Neural progenitor cell (in vitro differentiated cells): ENCODE measurements at regions not wholly inside any gene's neighbourhood (a gene's known extent, or its start where the extent isn't known, plus 50 kb on each side); places are given as distances from the start of the nearest gene placed in this dataset.

ENCODE experiments used
- DNase-seq: peaks from one replicate; pipeline ENCODE4 v3.0.0-alpha.2; 2016; ENCODE audit warnings: low spot score
- H2AFZ ChIP-seq: fragments of 200-600 bp; sonication (generic); replicated peaks from 2 replicates; pipeline ENCODE4 v1.6.1; 2016; ENCODE audit warnings: antibody characterized with exemption
- H3F3A ChIP-seq: fragments of 200-600 bp; sonication (generic); 2 replicates; pipeline ENCODE4 v1.6.1; 2016; ENCODE audit warnings: antibody characterized with exemption, low read depth
- H3K27ac ChIP-seq: fragments of 200-600 bp; sonication (generic); 2 replicates; pipeline ENCODE4 v1.5.1; 2016; ENCODE audit warnings: mild to moderate bottlenecking
- H3K27me3 ChIP-seq: fragments of 200-600 bp; sonication (generic); 2 replicates; pipeline ENCODE4 v1.6.1; 2016; ENCODE audit warnings: mild to moderate bottlenecking, moderate library complexity
- H3K36me3 ChIP-seq: fragments of 200-600 bp; sonication (generic); 2 replicates; pipeline ENCODE4 v1.5.1; 2016
- H3K4me1 ChIP-seq: fragments of 200-600 bp; sonication (generic); 2 replicates; pipeline ENCODE4 v1.6.1; 2016; ENCODE audit warnings: mixed run types
- H3K4me2 ChIP-seq: fragments of 200-600 bp; sonication (generic); 2 replicates; pipeline ENCODE4 v1.6.1; 2016
- H3K4me3 ChIP-seq: fragments of 200-600 bp; sonication (generic); 2 replicates; pipeline ENCODE4 v1.5.1; 2016
- H3K79me2 ChIP-seq: fragments of 200-600 bp; sonication (generic); 2 replicates; pipeline ENCODE4 v1.6.1; 2016; ENCODE audit warnings: low read depth
- H3K9ac ChIP-seq: fragments of 200-600 bp; sonication (generic); 2 replicates; pipeline ENCODE4 v1.6.1; 2016
- H3K9me3 ChIP-seq: fragments of 200-600 bp; sonication (generic); 2 replicates; pipeline ENCODE4 v1.5.1; 2016; ENCODE audit warnings: low read depth
- H4K20me1 ChIP-seq: fragments of 200-600 bp; sonication (generic); 2 replicates; pipeline ENCODE4 v1.6.1; 2016; ENCODE audit warnings: low read depth
- H3K27ac Mint-ChIP-seq: 3 replicates; pipeline ENCODE4 v1.8.0; 2021; ENCODE audit warnings: mixed read lengths
- H3K27me3 Mint-ChIP-seq: 2 replicates; pipeline ENCODE4 v1.8.0; 2022; ENCODE audit warnings: low read depth, mild to moderate bottlenecking, inconsistent platforms, moderate library complexity, mixed read lengths; ENCODE audit not compliant: insufficient read depth
- H3K36me3 Mint-ChIP-seq: 3 replicates; pipeline ENCODE4 v1.8.0; 2021; ENCODE audit warnings: mixed read lengths
- H3K4me1 Mint-ChIP-seq: 3 replicates; pipeline ENCODE4 v1.8.0; 2021; ENCODE audit warnings: mixed read lengths
- H3K4me3 Mint-ChIP-seq: 3 replicates; pipeline ENCODE4 v1.8.0; 2021; ENCODE audit warnings: mild to moderate bottlenecking, moderate library complexity, mixed read lengths
- H3K9me3 Mint-ChIP-seq: 3 replicates; pipeline ENCODE4 v1.8.0; 2020; ENCODE audit warnings: mixed read lengths
- CTCF ChIP-seq: fragments of 200-600 bp; sonication (generic); IDR thresholded peaks from 2 replicates; pipeline ENCODE4 v1.5.1; 2017; ENCODE audit warnings: antibody characterized with exemption, mild to moderate bottlenecking
- EZH2 ChIP-seq: fragments of 200-600 bp; sonication (generic); IDR thresholded peaks from 2 replicates; pipeline ENCODE4 v1.6.1; 2017; ENCODE audit warnings: antibody characterized with exemption, mild to moderate bottlenecking, moderate library complexity
- EZH2phosphoT487 ChIP-seq: fragments of 200-600 bp; sonication (generic); IDR thresholded peaks from 2 replicates; pipeline ENCODE4 v1.6.1; 2017; ENCODE audit warnings: antibody characterized with exemption

GRCh38 chr14:21891921-21892320 is 218.3 kb upstream of the OR4E1 start:
- Mint-ChIP-seq H3K4me1 (no peaks in the 10 kb centered on the region), H3K9me3 (no peaks in the 10 kb centered on the region), H3K27ac (no peak overlapping the region), H3K27me3 (no peaks in the 10 kb centered on the region), H3K4me3 (no peak overlapping the region), H3K36me3 (no peaks in the 10 kb centered on the region)
- H3K79me2 ChIP-seq, result no peaks in the 10 kb centered on the region
- H2AFZ ChIP-seq, result no peak overlapping the region
- H3K27ac ChIP-seq, result no peak overlapping the region
- no peaks in the 10 kb centered on the region for H3K9me3 ChIP-seq
- H3K4me1 ChIP-seq, result no peaks in the 10 kb centered on the region
- H3K27me3 ChIP-seq, result no peaks in the 10 kb centered on the region
- H3K36me3 ChIP-seq, result no peaks in the 10 kb centered on the region
- TF ChIP-seq EZH2 (no peak), EZH2phosphoT487 (no peak), CTCF (no peak)
- no peak overlapping the region for H3K4me2 ChIP-seq
- no peak for DNase-seq
- no peak overlapping the region for H3K9ac ChIP-seq
- H3F3A ChIP-seq, result no peaks in the 10 kb centered on the region
- no peak overlapping the region for H3K4me3 ChIP-seq
- no peaks in the 10 kb centered on the region for H4K20me1 ChIP-seq

- H2AFZ ChIP-seq, result no peak overlapping the region
- H4K20me1 ChIP-seq, result no peaks in the 10 kb centered on the region
- H3K4me2 ChIP-seq, result no peak overlapping the region
- no peak for DNase-seq
- no peaks in the 10 kb centered on the region for H3K36me3 ChIP-seq
- no peaks in the 10 kb centered on the region for H3K79me2 ChIP-seq
- H3K4me1 Mint-ChIP-seq, result no peaks in the 10 kb centered on the region
- no peaks in the 10 kb centered on the region for H3K4me1 ChIP-seq
- no peak overlapping the region for H3K4me3 Mint-ChIP-seq
- H3K36me3 Mint-ChIP-seq, result no peaks in the 10 kb centered on the region
- H3K9ac ChIP-seq, result no peak overlapping the region
- peaks cover 5% of the 10 kb centered on the region for H3K27me3 Mint-ChIP-seq
- no peak overlapping the region for H3K4me3 ChIP-seq
- H3K9me3 Mint-ChIP-seq, result peaks cover 6% of the 10 kb centered on the region
- H3F3A ChIP-seq, result no peaks in the 10 kb centered on the region
- no peak overlapping the region for H3K27ac Mint-ChIP-seq
- H3K27ac ChIP-seq, result no peak overlapping the region
- H3K9me3 ChIP-seq, result no peaks in the 10 kb centered on the region
- peaks cover 19% of the 10 kb centered on the region for H3K27me3 ChIP-seq
- TF ChIP-seq EZH2 (no peak), CTCF (no peak), EZH2phosphoT487 (no peak)
Measured at GRCh38 chr14:21884995-21885394, 211.4 kb upstream of the OR4E1 start.

GRCh38 chr14:21882226-21882625 is 208.6 kb upstream of the OR4E1 start:
- H3K4me3 Mint-ChIP-seq, result no peak overlapping the region
- H4K20me1 ChIP-seq, result no peaks in the 10 kb centered on the region
- no peak overlapping the region for H3K4me2 ChIP-seq
- no peaks in the 10 kb centered on the region for H3K4me1 Mint-ChIP-seq
- H3F3A ChIP-seq, result no peaks in the 10 kb centered on the region
- H3K36me3 Mint-ChIP-seq, result no peaks in the 10 kb centered on the region
- peaks cover 5% of the 10 kb centered on the region for H3K27me3 Mint-ChIP-seq
- no peak for DNase-seq
- H3K27ac Mint-ChIP-seq, result no peak overlapping the region
- H3K4me1 ChIP-seq, result no peaks in the 10 kb centered on the region
- H3K27ac ChIP-seq, result no peak overlapping the region
- no peaks in the 10 kb centered on the region for H3K9me3 ChIP-seq
- H3K79me2 ChIP-seq, result no peaks in the 10 kb centered on the region
- H3K9me3 Mint-ChIP-seq, result peaks cover 6% of the 10 kb centered on the region
- peaks cover 19% of the 10 kb centered on the region for H3K27me3 ChIP-seq
- no peak for TF ChIP-seq CTCF
- no peaks in the 10 kb centered on the region for H3K36me3 ChIP-seq
- H2AFZ ChIP-seq, result no peak overlapping the region
- H3K4me3 ChIP-seq, result no peak overlapping the region
- no peak overlapping the region for H3K9ac ChIP-seq

- no peak overlapping the region for H3K27ac Mint-ChIP-seq
- H3K4me1 ChIP-seq, result no peaks in the 10 kb centered on the region
- no peak overlapping the region for H3K4me3 ChIP-seq
- H3K36me3 Mint-ChIP-seq, result no peaks in the 10 kb centered on the region
- DNase-seq, result no peak
- H3K27me3 Mint-ChIP-seq, result peaks cover 5% of the 10 kb centered on the region
- H3K4me1 Mint-ChIP-seq, result no peaks in the 10 kb centered on the region
- no peak overlapping the region for H3K9ac ChIP-seq
- no peak overlapping the region for H2AFZ ChIP-seq
- H3K4me3 Mint-ChIP-seq, result no peak overlapping the region
- H3K79me2 ChIP-seq, result no peaks in the 10 kb centered on the region
- H3K27ac ChIP-seq, result no peak overlapping the region
- TF ChIP-seq CTCF, result no peak
- no peak for TF ChIP-seq EZH2phosphoT487
- no peak for TF ChIP-seq EZH2
- no peaks in the 10 kb centered on the region for H4K20me1 ChIP-seq
- peaks cover 6% of the 10 kb centered on the region for H3K9me3 Mint-ChIP-seq
- H3F3A ChIP-seq, result no peaks in the 10 kb centered on the region
- H3K27me3 ChIP-seq, result peaks cover 29% of the 10 kb centered on the region
- H3K36me3 ChIP-seq, result no peaks in the 10 kb centered on the region
- H3K9me3 ChIP-seq, result no peaks in the 10 kb centered on the region
- no peak overlapping the region for H3K4me2 ChIP-seq
Measured at GRCh38 chr14:21880918-21881317, 207.3 kb upstream of the OR4E1 start.
